DMS153 (cell line): ENCODE measurements at regions not wholly inside any gene's neighbourhood (a gene's known extent, or its start where the extent isn't known, plus 50 kb on each side); places are given as distances from the start of the nearest gene placed in this dataset.

Experiments used
- DNase-seq: peaks from one replicate; lab custom pipeline; 2025; lab: John Stamatoyannopoulos, UW

DNA sequence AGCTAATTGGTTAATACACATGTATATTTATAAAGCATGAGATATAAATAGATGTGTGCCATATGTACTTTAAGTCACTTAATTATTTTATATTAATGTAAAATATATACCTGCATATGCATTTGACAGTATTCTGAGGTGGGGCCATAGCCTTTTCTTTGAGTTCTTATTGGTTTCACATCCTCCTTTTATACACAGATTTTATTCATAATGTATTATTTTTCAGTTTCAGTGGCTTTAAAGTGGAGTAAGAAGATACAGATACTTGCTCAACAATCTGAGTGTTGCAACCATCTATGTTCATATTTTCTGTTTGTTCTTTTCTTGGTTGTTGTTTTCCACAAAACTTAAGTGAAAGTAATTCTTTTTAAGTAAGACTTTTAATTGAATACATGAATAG lies 436.5 kb downstream of the RND3 start:
- DNase-seq = no peak

DNA sequence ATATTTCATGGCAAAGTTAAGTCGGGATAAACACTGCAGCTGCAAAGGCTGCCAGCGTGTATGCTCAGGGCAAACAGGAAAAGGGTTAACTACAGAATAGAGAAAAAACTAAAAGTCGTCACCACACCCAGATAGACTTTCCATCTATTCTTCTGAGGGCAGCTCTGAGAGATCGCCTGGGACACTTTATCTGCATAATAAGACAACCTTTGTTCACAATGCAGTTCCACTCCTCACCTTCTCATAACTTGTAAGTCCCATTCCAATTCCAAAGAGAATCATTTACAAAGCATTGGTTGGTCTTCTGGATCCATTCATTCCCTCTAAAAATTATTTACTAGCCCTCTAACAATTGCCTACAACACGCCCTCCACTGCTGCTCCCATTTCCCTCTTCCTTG lies 437.4 kb downstream of the RND3 start:
- no peak for DNase-seq

GRCh38 chr2:150047620-150048222 lies 439.7 kb downstream of the RND3 start:
- DNase-seq = no peak

DNA sequence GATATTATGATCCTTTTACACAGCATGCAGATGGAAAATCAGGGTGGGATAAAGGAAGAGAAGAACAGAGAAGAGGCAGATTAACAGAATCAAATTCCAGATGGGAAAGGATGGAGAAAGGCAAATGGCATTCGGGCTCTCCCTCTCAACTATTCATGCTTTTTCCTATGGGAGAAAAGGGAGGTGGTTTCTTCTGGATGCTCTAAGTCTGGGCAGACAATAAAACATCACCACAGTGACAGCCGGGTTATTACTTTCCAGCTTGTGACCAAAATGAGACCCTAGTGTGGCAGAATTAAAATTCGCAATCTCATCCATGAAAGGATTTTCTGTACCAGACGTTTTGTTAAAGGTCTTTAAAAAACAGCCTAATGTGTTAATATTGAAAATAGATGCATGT lies 440.7 kb downstream of the RND3 start:
- no peak for DNase-seq

- no peak for DNase-seq
Measured at GRCh38 chr2:150046211-150046610, 441.3 kb downstream of the RND3 start.

DNA sequence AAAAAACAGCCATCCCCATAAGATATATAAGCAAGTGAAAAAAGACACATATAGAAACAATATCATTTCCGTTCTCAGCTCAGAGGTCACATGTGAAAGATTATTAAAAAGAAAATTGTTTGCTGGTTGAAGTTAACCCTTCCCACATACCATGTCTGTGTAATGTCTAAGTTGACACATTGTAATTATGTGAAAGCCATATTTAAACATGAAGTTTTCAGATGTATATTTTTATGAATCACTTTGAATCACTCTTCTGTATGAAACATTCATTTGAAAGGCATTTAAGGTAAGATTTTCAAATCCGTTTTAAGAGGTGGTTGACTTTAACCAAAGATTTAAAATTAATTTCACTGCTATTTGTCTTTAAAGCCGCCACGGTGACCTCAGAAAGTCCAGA lies 441.9 kb downstream of the RND3 start:
- no peak for DNase-seq

DNA sequence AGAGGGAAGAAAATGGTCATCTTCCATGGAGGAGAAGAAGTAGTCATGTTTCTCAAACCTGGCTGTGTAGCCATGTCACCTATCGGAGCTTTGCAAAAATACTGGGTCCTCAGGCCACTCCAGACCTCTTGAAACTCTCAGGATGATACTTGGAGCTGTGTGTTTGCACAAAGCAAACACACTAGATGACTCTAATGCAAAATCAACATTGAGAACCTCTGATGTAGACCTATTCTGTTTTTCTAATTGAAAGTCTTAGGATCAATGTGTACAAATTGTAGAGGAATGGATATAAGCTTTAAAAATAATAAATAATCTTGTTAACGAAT lies 444.3 kb downstream of the RND3 start:
- peak; percentile 64 for DNase-seq

- DNase-seq = no peak
Measured at GRCh38 chr2:150042500-150043171, 444.8 kb downstream of the RND3 start.

DNA sequence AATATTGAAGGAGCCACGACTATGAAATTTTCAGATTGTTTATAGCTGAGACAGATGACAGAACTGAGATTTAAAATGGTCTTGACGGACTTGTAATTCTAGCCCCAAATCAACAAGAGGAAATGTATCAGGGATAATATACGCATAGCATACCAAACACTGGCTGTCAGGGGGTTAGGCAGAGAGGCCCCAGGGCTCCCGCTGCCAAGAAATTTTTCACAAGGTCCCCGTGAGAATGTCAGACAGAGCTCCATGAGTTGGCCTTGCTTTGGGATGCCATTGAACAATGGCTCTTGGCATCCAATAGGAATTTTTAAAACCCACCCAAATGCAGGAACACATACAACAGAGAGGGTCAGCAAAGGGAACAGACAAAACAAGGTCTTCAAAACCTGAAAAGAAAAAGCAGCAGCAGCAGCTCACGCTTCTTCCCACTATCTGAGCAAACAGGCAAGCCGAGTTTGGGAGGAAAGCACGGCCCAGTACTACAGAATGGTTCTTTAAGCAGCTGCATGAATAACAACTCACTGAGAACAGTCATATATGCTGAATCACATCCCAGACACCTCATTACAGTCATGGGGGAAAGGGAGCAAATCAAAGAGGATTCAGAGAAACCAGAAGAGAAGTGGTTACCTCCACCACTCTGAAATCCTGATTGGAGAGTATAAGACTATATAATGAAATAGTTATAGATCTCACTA lies 445.6 kb downstream of the RND3 start:
- DNase-seq = no peak

- no peak for DNase-seq
Measured at GRCh38 chr2:150036622-150037021, 449.0 kb upstream of the MMADHC start.

GRCh38 chr2:150034665-150035064 lies 447.1 kb upstream of the MMADHC start:
- DNase-seq = no peak

GRCh38 chr2:150030436-150031190 lies 443.0 kb upstream of the MMADHC start:
- no peak for DNase-seq

DNA sequence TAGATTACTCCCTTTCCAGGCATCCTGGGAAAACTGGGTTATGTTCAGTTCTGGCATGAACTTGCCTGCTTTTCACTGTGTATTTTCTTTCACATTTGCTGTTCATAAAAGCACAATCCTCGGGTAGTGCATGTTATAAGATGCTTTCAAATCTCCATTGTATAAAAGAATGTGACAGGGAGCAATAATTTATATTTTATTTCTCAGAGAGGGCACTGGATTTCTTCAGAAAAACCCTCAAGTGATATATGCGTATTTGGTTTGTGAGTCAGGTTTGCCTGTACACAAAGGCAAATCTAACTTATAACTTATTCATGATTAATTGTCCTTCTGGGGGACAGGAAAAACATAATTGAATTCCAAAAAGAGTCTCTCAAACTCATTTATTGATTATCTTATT lies 440.7 kb upstream of the MMADHC start:
- no peak for DNase-seq

DNA sequence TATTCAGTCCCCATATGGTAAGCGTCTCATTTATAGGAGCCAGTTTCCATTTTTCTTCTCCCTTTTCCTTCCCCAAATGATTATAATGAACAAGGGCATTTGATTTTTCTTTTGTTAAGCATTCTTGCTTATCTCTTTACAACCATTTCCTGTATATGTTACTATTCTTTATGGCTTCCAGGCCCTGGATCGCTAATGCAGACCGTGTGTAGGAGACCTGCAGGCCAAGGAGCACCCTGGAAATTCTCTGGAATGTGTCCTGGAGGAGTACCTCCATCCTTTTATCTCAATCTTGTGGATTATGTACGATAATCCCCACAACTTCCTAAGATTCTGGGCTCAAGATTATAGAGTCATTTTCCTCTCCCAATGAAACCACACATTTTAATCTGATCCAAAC lies 439.6 kb upstream of the MMADHC start:
- no peak for DNase-seq

DNA sequence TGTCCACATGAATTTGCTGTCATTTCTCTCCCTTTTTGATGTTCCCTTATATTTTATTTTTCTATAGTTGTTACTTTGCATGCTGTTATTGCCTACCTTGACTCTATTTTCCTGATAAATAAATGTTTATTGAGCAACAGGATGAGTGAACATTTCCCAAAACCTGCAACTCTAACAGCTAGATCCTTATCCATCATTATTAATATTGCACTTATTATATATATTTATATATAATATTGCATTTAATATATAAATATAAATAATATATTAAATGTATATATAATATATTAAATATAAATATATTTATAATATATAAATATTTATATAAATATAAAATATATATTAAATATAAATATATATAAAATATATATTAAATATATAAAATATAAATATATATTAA lies 436.1 kb upstream of the MMADHC start:
- DNase-seq = no peak

- no peak for DNase-seq
Measured at GRCh38 chr2:150023044-150023443, 435.5 kb upstream of the MMADHC start.

- DNase-seq = no peak
Measured at GRCh38 chr2:150020937-150021673, 433.5 kb upstream of the MMADHC start.

GRCh38 chr2:150020221-150020620 lies 432.6 kb upstream of the MMADHC start:
- DNase-seq = no peak

- no peak for DNase-seq
Measured at GRCh38 chr2:150019063-150019462, 431.5 kb upstream of the MMADHC start.

DNA sequence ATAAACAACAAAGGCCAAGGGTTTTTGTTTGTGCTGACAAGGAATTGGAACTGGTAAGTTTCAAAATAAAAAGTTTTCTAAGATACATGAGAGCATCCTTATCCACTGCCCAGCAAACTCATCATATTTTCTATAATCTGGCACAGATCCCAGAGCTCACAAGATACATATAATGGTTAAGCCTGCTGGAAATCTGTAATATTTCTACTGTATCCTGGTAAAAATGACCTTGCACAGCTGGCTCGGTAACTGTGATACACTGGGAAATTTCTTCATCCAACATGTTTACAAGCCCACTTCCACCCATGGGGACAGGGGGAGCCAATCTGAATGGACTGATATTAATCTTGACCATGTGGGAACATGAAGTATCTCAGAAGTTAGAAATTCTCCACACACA lies 425.4 kb upstream of the MMADHC start:
- DNase-seq = no peak

DNA sequence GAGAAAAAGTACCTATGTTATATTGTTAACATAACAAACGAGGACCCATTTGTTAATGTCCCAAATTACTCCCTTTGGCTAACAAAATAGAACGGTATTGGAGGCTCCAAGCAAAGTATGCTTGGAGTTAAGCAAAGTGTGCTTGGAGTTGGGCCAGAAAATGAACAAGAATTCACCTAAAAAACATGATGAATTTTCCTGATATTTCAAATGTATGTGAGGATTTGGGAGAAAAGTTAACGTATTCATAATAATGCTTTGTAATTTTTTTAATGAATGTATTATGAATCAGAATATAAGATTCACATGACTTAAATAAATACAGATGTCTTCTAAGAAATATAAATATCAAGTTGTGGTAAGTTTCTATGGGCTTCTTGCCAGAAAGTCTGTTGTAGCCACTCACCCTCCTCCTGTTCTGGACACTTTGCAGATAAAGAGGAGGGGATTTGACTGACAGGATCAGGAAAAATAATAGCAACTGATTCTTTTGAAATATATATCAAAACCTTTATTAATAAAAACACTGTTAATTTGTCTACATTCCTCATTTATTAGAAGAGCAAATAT lies 423.7 kb upstream of the MMADHC start:
- no peak for DNase-seq

GRCh38 chr2:150008901-150009300 lies 421.3 kb upstream of the MMADHC start:
- no peak for DNase-seq
